ENCODE measurements at regions not wholly inside any gene's neighbourhood (a gene's known extent, or its start where the extent isn't known, plus 50 kb on each side); places are given as distances from the start of the nearest gene placed in this dataset.

DNA sequence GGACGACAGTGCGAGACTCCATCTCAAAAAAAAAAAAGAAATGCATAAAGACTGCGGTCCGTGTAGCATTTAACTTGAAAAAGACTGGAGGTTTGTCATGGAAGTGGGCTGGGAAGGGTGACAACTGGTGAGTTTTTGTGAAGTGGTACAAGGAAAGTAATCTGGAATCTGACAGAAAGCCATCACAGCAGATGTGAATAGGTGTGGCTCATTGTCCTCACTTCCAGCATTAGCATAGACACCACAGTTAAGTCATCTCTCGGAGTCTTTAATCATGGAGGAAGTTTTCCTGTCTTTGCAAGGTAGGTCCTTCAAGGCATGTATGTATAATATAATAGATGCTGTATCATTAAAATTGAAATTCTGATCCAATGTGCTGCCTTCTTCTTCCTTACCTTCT, 453.2 kb downstream of the TFAP2A start:
- no peak for TF ChIP-seq ZNF274 (IDR thresholded peaks at IDR 0.05; ENCODE audit: low read depth, low read length)
- no peak for TF ChIP-seq CTCF (IDR thresholded peaks at IDR 0.05 in 2 of 3, conservative IDR thresholded peaks at IDR 0.05 in 1 of 3; ENCODE audit: borderline replicate concordance in 1 of 3, insufficient read depth in 1 of 3, low read depth in 2 of 3, low read length in 2 of 3)
- no peak for TF ChIP-seq CEBPB (IDR thresholded peaks at IDR 0.05; ENCODE audit: low read depth)
- no peak for TF ChIP-seq POLR2A (IDR thresholded peaks at IDR 0.05; ENCODE audit: borderline replicate concordance, extremely low read depth, insufficient read depth, insufficient read length)
- TF ChIP-seq POLR2AphosphoS5 (IDR thresholded peaks at IDR 0.05; ENCODE audit: low read depth, low read length), result no peak
- TF ChIP-seq JUND (IDR thresholded peaks at IDR 0.05), result no peak
